Adrenal gland (tissue), 5 donors: ENCODE measurements at regions not wholly inside any gene's neighbourhood (a gene's known extent, or its start where the extent isn't known, plus 50 kb on each side); places are given as distances from the start of the nearest gene placed in this dataset.

Experiments used
- CTCF ChIP-seq, 6 experiments: fragments of 450-650 bp in 4 of 6; fragments of 200-600 bp in 2 of 6; sonication (generic) in 1 of 6; IDR thresholded peaks; 1 replicate in 5 of 6; 2 replicates in 1 of 6; pipeline versions ENCODE4 v1.5.1 to v1.8.0; 2016 to 2021; ENCODE audit warnings: antibody characterized with exemption in 6 of 6, mild to moderate bottlenecking in 2 of 6, moderate library complexity in 1 of 6
- POLR2A ChIP-seq, 2 donors: fragments of 450-650 bp; IDR thresholded peaks; one replicate each; pipeline ENCODE4 v1.6.1; 2017; ENCODE audit warnings: antibody characterized with exemption in 2 of 2, mild to moderate bottlenecking in 2 of 2, moderate library complexity in 1 of 2
- donor health status: DM: no; HTN: no; CAD: no.

- TF ChIP-seq POLR2A (IDR thresholded peaks at IDR 0.05), result no peak
- TF ChIP-seq CTCF (IDR thresholded peaks at IDR 0.05), result no peak
Measured at GRCh38 chr4:37747772-37748330, 61.7 kb upstream of the RELL1 start.
